Spleen (tissue), 11 donors: ENCODE measurements at regions not wholly inside any gene's neighbourhood (a gene's known extent, or its start where the extent isn't known, plus 50 kb on each side); places are given as distances from the start of the nearest gene placed in this dataset.
"Not testable (repeated sequence)": the region's sequence is repeated elsewhere in the genome, so short reads cannot be mapped to it uniquely, and the experiment has no call there.

Source experiments
- DNase-seq: peaks from one replicate; pipeline ENCODE4 v3.0.0-alpha.2; 2020
- H3K27ac ChIP-seq, 8 donors: fragments of 200-600 bp; sonication (generic) in 7 of 8; 1 replicate in 4 of 8; 2 replicates in 4 of 8; pipeline versions ENCODE4 v1.5.0 to v1.8.0; 2016 to 2021; ENCODE audit warnings: inconsistent platforms in 4 of 8, mild to moderate bottlenecking in 4 of 8, moderate library complexity in 1 of 8
- H3K27me3 ChIP-seq, 7 donors: fragments of 200-600 bp; sonication (generic) in 6 of 7; replicated peaks in 1 of 7; 1 replicate in 4 of 7; 2 replicates in 3 of 7; pipeline versions ENCODE4 v1.5.0 to v1.8.0; 2016 to 2021; ENCODE audit warnings: inconsistent platforms in 3 of 7, mild to moderate bottlenecking in 1 of 7
- H3K36me3 ChIP-seq, 6 donors: fragments of 200-600 bp; sonication (generic) in 5 of 6; 1 replicate in 4 of 6; 2 replicates in 2 of 6; pipeline versions ENCODE4 v1.5.0 to v1.8.0; 2016 to 2021; ENCODE audit warnings: inconsistent platforms in 2 of 6
- H3K4me1 ChIP-seq, 6 donors: fragments of 200-600 bp; sonication (generic) in 5 of 6; 1 replicate in 3 of 6; 2 replicates in 3 of 6; pipeline versions ENCODE4 v1.5.0 to v1.8.0; 2016 to 2021; ENCODE audit warnings: inconsistent platforms in 3 of 6
- H3K4me3 ChIP-seq, 8 donors: fragments of 200-600 bp; sonication (generic) in 7 of 8; 1 replicate in 4 of 8; 2 replicates in 4 of 8; pipeline versions ENCODE4 v1.5.0 to v1.8.0; 2016 to 2021; ENCODE audit warnings: inconsistent platforms in 4 of 8, mild to moderate bottlenecking in 4 of 8, moderate library complexity in 2 of 8
- H3K9me3 ChIP-seq, 8 donors: fragments of 200-600 bp; sonication (generic) in 7 of 8; 1 replicate in 4 of 8; 2 replicates in 4 of 8; pipeline versions ENCODE4 v1.5.0 to v1.8.0; 2016 to 2021; ENCODE audit warnings: inconsistent platforms in 4 of 8
- CTCF ChIP-seq, 11 experiments: fragments of 200-600 bp in 7 of 11; fragments of 450-650 bp in 4 of 11; sonication (generic) in 4 of 11; IDR thresholded peaks in 8 of 11; conservative IDR thresholded peaks in 3 of 11; 1 replicate in 7 of 11; 2 replicates in 4 of 11; pipeline versions ENCODE4 v1.4.0 to v1.8.0; 2016 to 2021; ENCODE audit warnings: antibody characterized with exemption in 11 of 11, inconsistent platforms in 4 of 11, mild to moderate bottlenecking in 1 of 11
- POLR2A ChIP-seq, 3 donors: fragments of 450-650 bp; IDR thresholded peaks; one replicate each; pipeline ENCODE4 v1.5.1; 2017; ENCODE audit warnings: antibody characterized with exemption in 3 of 3, mild to moderate bottlenecking in 1 of 3
- POLR2AphosphoS5 ChIP-seq, 3 donors: sonication (generic); formaldehyde crosslinking; IDR thresholded peaks; one replicate each; pipeline ENCODE4 v1.5.1; 2017; ENCODE audit warnings: antibody characterized with exemption in 3 of 3
- WGBS, 5 donors: extraction: QIAGEN DNeasy Blood & Tissue Kit in 3 of 5; methylation state at CpG; one replicate each; pipeline versions ENCODE4 v1.1.5 to v1.1.7; 2013 to 2018; 5-methylcytosine and 5-hydroxymethylcytosine counted together
- intact Hi-C: fragments of 100-400 bp; cut with DNase I; formaldehyde crosslinking; loops from one replicate; pipeline ENCODE4 v1.15.0; 2023; ENCODE audit warnings: low total_unique reads
- donor health status: healthy with polysubstance abuse.
- donor health status: DM: no; HTN: no; CAD: no; lungs with moderate emphysema.
- donor health status: DM: no; HTN: no; CAD: no.
- donor health status: Bipolar disorder and iron deficiency.
- donor health status: healthy.
- donor health status: DM: no; HTN: no; CAD: no.
- donor health status: DM: yes; HTN: yes; CAD: no.

- no peak for DNase-seq
- Histone ChIP-seq H3K36me3 (no peaks in the 10 kb centered on the region), H3K4me3 (no peak overlapping the region), H3K4me1 (peaks cover 0 to 16% (median 8%) of the 10 kb centered on the region in 6 donors), H3K27ac (peak overlapping the region in 4 of 8 donors; percentile 7 to 25 (median 10)), H3K9me3 (no peaks in the 10 kb centered on the region), H3K27me3 (peaks cover 0 to 17% (median 0%) of the 10 kb centered on the region in 7 donors)
- WGBS, 5 donors, result 60 to 66% (median 64%) methylated on average over 8 of the region's 8 CpGs
- intact Hi-C loops, result no loop called here
- TF ChIP-seq CTCF (IDR thresholded peaks at IDR 0.05 in 8 of 11, conservative IDR thresholded peaks at IDR 0.05 in 3 of 11), result no peak
- no peak for TF ChIP-seq POLR2AphosphoS5 (IDR thresholded peaks at IDR 0.05)
- TF ChIP-seq POLR2A (IDR thresholded peaks at IDR 0.05), result no peak
These were observed 272.2 kb upstream of the NR2F2 start for GRCh38 chr15:96058103-96058851.

GRCh38 chr15:96058852-96059103 is 271.7 kb upstream of the NR2F2 start:
- 80 to 95% (median 85%) methylated on average over 1 of the region's 1 CpG for WGBS, 5 donors
- DNase-seq, intact Hi-C loops: not testable (repeated sequence)

GRCh38 chr15:96060591-96060990 is 269.9 kb upstream of the NR2F2 start:
- DNase-seq, H3K4me1 ChIP-seq, H3K27me3 ChIP-seq, H3K4me3 ChIP-seq, H3K27ac ChIP-seq, H3K36me3 ChIP-seq, H3K9me3 ChIP-seq, intact Hi-C loops: not testable (repeated sequence)
- WGBS, 5 donors, result 88 to 90% (median 89%) methylated on average over 5 of the region's 5 CpGs

More at GRCh38 chr15:96058852-96059103, 271.7 kb upstream of the NR2F2 start:
- H3K4me3 ChIP-seq, H3K36me3 ChIP-seq, H3K9me3 ChIP-seq: not testable (repeated sequence)
- H3K27ac ChIP-seq, result peak overlapping the region in 4 of 8 donors; percentile 7 to 25 (median 10)
- H3K4me1 ChIP-seq, result peaks cover 0 to 11% (median 3%) of the 10 kb centered on the region in 6 donors
- peaks cover 0 to 12% (median 0%) of the 10 kb centered on the region in 7 donors for H3K27me3 ChIP-seq

GRCh38 chr15:96064351-96064756 is 266.1 kb upstream of the NR2F2 start:
- Histone ChIP-seq H3K36me3 (no peaks in the 10 kb centered on the region), H3K9me3 (no peaks in the 10 kb centered on the region), H3K4me3 (no peak overlapping the region), H3K27me3 (no peaks in the 10 kb centered on the region), H3K4me1 (no peaks in the 10 kb centered on the region), H3K27ac (no peak overlapping the region)
- intact Hi-C loops, result no loop called here
- DNase-seq, result no peak
- 81 to 98% (median 92%) methylated on average over 3 of the region's 3 CpGs for WGBS, 5 donors
- no peak for TF ChIP-seq CTCF (IDR thresholded peaks at IDR 0.05 in 8 of 11, conservative IDR thresholded peaks at IDR 0.05 in 3 of 11)
- TF ChIP-seq POLR2A (IDR thresholded peaks at IDR 0.05), result no peak
- no peak for TF ChIP-seq POLR2AphosphoS5 (IDR thresholded peaks at IDR 0.05)

GRCh38 chr15:96066126-96066525 is 264.4 kb upstream of the NR2F2 start:
- Histone ChIP-seq H3K4me3 (no peak overlapping the region), H3K27ac (no peak overlapping the region), H3K4me1 (no peaks in the 10 kb centered on the region), H3K27me3 (no peaks in the 10 kb centered on the region), H3K9me3 (no peaks in the 10 kb centered on the region), H3K36me3 (no peaks in the 10 kb centered on the region)
- no peak for TF ChIP-seq POLR2A (IDR thresholded peaks at IDR 0.05)
- intact Hi-C loops, result no loop called here
- 82 to 93% (median 89%) methylated on average over 4 of the region's 4 CpGs for WGBS, 5 donors
- DNase-seq, result no peak
